B cell (primary cell): ENCODE measurements at regions not wholly inside any gene's neighbourhood (a gene's known extent, or its start where the extent isn't known, plus 50 kb on each side); places are given as distances from the start of the nearest gene placed in this dataset.

ENCODE experiments used
- ATAC-seq: fragments of 200-7000 bp; cut with Tn5 transposase; one replicate; pipeline ENCODE4 v1.10.0; 2021; ENCODE audit warnings: low read depth, mild to moderate bottlenecking, moderate number of reproducible peaks, moderate library complexity
- CTCF ChIA-PET: fragments of 350-600 bp; sonication (Branson Sonifier 250); formaldehyde crosslinking; loops from one replicate; lab custom pipeline; 2021; ENCODE audit warnings: antibody characterized with exemption, inconsistent platforms; lab: Charles Lee
- POLR2A ChIA-PET: fragments of 350-600 bp; sonication (Branson Sonifier 250); formaldehyde crosslinking; loops from one replicate; lab custom pipeline; 2021; ENCODE audit warnings: antibody characterized with exemption; lab: Charles Lee
- DNase-seq: peaks from one replicate; pipeline ENCODE4 v3.0.0; 2013
- H2AFZ ChIP-seq: 2 replicates; pipeline ENCODE4 v1.6.1; 2012; ENCODE audit warnings: mild to moderate bottlenecking, low read depth, low read length; ENCODE audit not compliant: insufficient read depth, poor library complexity, severe bottlenecking
- H3K27ac ChIP-seq, 2 donors: 1 replicate in 1 of 2; 2 replicates in 1 of 2; pipeline ENCODE4 v1.5.1; 2012 to 2013; ENCODE audit warnings: low read length in 2 of 2, mild to moderate bottlenecking in 2 of 2, moderate library complexity in 1 of 2
- H3K27me3 ChIP-seq, 4 experiments: fragments of 200-600 bp in 1 of 4; sonication (generic) in 1 of 4; replicated peaks in 1 of 4; 1 replicate in 2 of 4; 2 replicates in 2 of 4; pipeline versions ENCODE4 v1.6.1 to v1.7.0; 2013 to 2016; ENCODE audit warnings: low read length in 3 of 4, mild to moderate bottlenecking in 2 of 4, mixed read lengths in 1 of 4, moderate library complexity in 1 of 4; ENCODE audit not compliant: insufficient read depth in 4 of 4, control insufficient read depth in 3 of 4; ENCODE audit errors: control extremely low read depth in 1 of 4
- H3K36me3 ChIP-seq, 2 experiments: replicated peaks in 1 of 2; 1 replicate in 1 of 2; 2 replicates in 1 of 2; pipeline versions ENCODE4 v1.6.1 to v1.7.1; 2013; ENCODE audit warnings: low read length in 1 of 2; ENCODE audit not compliant: insufficient read depth in 2 of 2, control insufficient read depth in 1 of 2; ENCODE audit errors: control extremely low read depth in 1 of 2, extremely low read depth in 1 of 2
- H3K4me1 ChIP-seq, 2 donors: fragments of 200-600 bp in 1 of 2; sonication (generic) in 1 of 2; 1 replicate in 1 of 2; 2 replicates in 1 of 2; pipeline versions ENCODE4 v1.5.1 to v1.6.1; 2013 to 2017; ENCODE audit warnings: low read length in 2 of 2; ENCODE audit not compliant: control insufficient read depth in 2 of 2, insufficient read depth in 2 of 2
- H3K4me2 ChIP-seq: replicated peaks from 2 replicates; pipeline ENCODE3; 2012; ENCODE audit warnings: mild to moderate bottlenecking, low read depth, low read length; ENCODE audit not compliant: poor library complexity, severe bottlenecking
- H3K4me3 ChIP-seq, 5 experiments: fragments of 200-600 bp in 1 of 5; sonication (generic) in 1 of 5; 1 replicate in 3 of 5; 2 replicates in 2 of 5; pipeline versions ENCODE4 v1.5.1 to v1.7.0; 2011 to 2016; ENCODE audit warnings: low read length in 4 of 5, mild to moderate bottlenecking in 4 of 5, low read depth in 2 of 5, control low read depth in 1 of 5, moderate library complexity in 1 of 5; ENCODE audit not compliant: insufficient read depth in 1 of 5; ENCODE audit errors: control extremely low read depth in 1 of 5, extremely low read depth in 1 of 5
- H3K79me2 ChIP-seq: fragments of 200-600 bp; sonication (generic); one replicate; pipeline ENCODE4 v1.6.0; 2016; ENCODE audit warnings: low read length; ENCODE audit not compliant: control insufficient read depth, insufficient read depth
- H3K9ac ChIP-seq: fragments of 200-600 bp; sonication (generic); 2 replicates; pipeline ENCODE4 v1.6.1; 2017; ENCODE audit warnings: mild to moderate bottlenecking, low read length, moderate library complexity
- H3K9me3 ChIP-seq, 3 donors: one replicate each; pipeline versions ENCODE4 v1.6.1 to v1.7.1; 2013; ENCODE audit warnings: low read length in 2 of 3; ENCODE audit not compliant: control insufficient read depth in 2 of 3, insufficient read depth in 1 of 3; ENCODE audit errors: control extremely low read depth in 1 of 3
- H4K20me1 ChIP-seq: 2 replicates; pipeline ENCODE4 v1.6.0; 2012; ENCODE audit warnings: mild to moderate bottlenecking, low read length; ENCODE audit not compliant: insufficient read depth, control insufficient read depth, poor library complexity, severe bottlenecking
- H3K27ac Mint-ChIP-seq: one replicate; pipeline ENCODE4 v1.8.0; 2021; ENCODE audit warnings: mixed read lengths
- H3K27me3 Mint-ChIP-seq: one replicate; pipeline ENCODE4 v1.8.0; 2021; ENCODE audit warnings: mixed read lengths
- H3K4me1 Mint-ChIP-seq: one replicate; pipeline ENCODE4 v1.8.0; 2021; ENCODE audit warnings: mixed read lengths
- H3K4me3 Mint-ChIP-seq: one replicate; pipeline ENCODE4 v1.8.0; 2021; ENCODE audit warnings: mixed read lengths
- H3K9me3 Mint-ChIP-seq: one replicate; pipeline ENCODE4 v1.8.0; 2022; ENCODE audit warnings: mixed read lengths; ENCODE audit not compliant: insufficient read depth
- CTCF ChIP-seq: fragments of 200-600 bp; IDR thresholded peaks from one replicate; pipeline ENCODE4 v1.8.0; 2022; ENCODE audit warnings: antibody characterized with exemption, mild to moderate bottlenecking
- EZH2 ChIP-seq: IDR thresholded peaks from 2 replicates; pipeline ENCODE4 v1.6.1; 2012; ENCODE audit warnings: borderline replicate concordance, low read depth, mild to moderate bottlenecking, moderate library complexity, low read length; ENCODE audit not compliant: insufficient read depth, poor library complexity, severe bottlenecking
- WGBS: methylation state at CpG from one replicate; pipeline ENCODE4 v1.1.5; 2013; ENCODE audit warnings: missing lambda C conversion rate; ENCODE audit not compliant: insufficient coverage; 5-methylcytosine and 5-hydroxymethylcytosine counted together
- intact Hi-C: fragments of 100-400 bp; cut with micrococcal nuclease; formaldehyde crosslinking; loops from one replicate; pipeline ENCODE4 v1.10.0; 2022

- Histone ChIP-seq H3K27ac (no peak overlapping the region), H3K27me3 (no peaks in the 10 kb centered on the region), H3K9me3 (peaks cover 0 to 12% (median 0%) of the 10 kb centered on the region in 3 donors), H4K20me1 (no peaks in the 10 kb centered on the region), H3K36me3 (no peaks in the 10 kb centered on the region), H3K4me2 (no peak overlapping the region), H3K79me2 (no peaks in the 10 kb centered on the region), H2AFZ (no peak overlapping the region), H3K9ac (no peak overlapping the region), H3K4me3 (no peak overlapping the region), H3K4me1 (no peaks in the 10 kb centered on the region)
- ATAC-seq (no peak), DNase-seq (no peak)
- ChIA-PET CTCF (no interaction called here), POLR2A (no interaction called here)
- TF ChIP-seq CTCF, result no peak
- no peak for TF ChIP-seq EZH2
- intact Hi-C loops, result no loop called here
- Mint-ChIP-seq H3K4me1 (no peaks in the 10 kb centered on the region), H3K27me3 (no peaks in the 10 kb centered on the region), H3K4me3 (no peak overlapping the region), H3K27ac (no peak overlapping the region), H3K9me3 (peaks cover 2% of the 10 kb centered on the region)
Observed at GRCh38 chr15:87120555-87120954, 1040.9 kb downstream of the AGBL1 start.

GRCh38 chr15:87118846-87119245 is 1039.2 kb downstream of the AGBL1 start:
- 80% methylated on average over 1 of the region's 4 CpGs for WGBS
- POLR2A ChIA-PET, result no interaction called here

More at GRCh38 chr15:87118846-87119245, 1039.2 kb downstream of the AGBL1 start:
- intact Hi-C loops, result no loop called here
- Histone ChIP-seq H3K4me2 (no peak overlapping the region), H3K79me2 (no peaks in the 10 kb centered on the region), H4K20me1 (no peaks in the 10 kb centered on the region), H3K9me3 (peaks cover 0 to 16% (median 0%) of the 10 kb centered on the region in 3 donors), H3K4me3 (no peak overlapping the region), H2AFZ (no peak overlapping the region), H3K27me3 (no peaks in the 10 kb centered on the region), H3K27ac (no peak overlapping the region), H3K9ac (no peak overlapping the region), H3K4me1 (no peaks in the 10 kb centered on the region), H3K36me3 (no peaks in the 10 kb centered on the region)
- Mint-ChIP-seq H3K27ac (no peak overlapping the region), H3K9me3 (peaks cover 2% of the 10 kb centered on the region), H3K27me3 (no peaks in the 10 kb centered on the region), H3K4me3 (no peak overlapping the region), H3K4me1 (no peaks in the 10 kb centered on the region)
- CTCF ChIA-PET, result no interaction called here
- DNase-seq (no peak), ATAC-seq (no peak)
- TF ChIP-seq EZH2 (no peak), CTCF (no peak)
